ENCODE measurements at regions not wholly inside any gene's neighbourhood (a gene's known extent, or its start where the extent isn't known, plus 50 kb on each side); places are given as distances from the start of the nearest gene placed in this dataset.

- H3K4me3 ChIP-seq = no peak overlapping the region
- DNase-seq = no peak
- no peak overlapping the region for H3K27ac ChIP-seq
Measured at GRCh38 chr2:200184748-200185627, 121.5 kb upstream of the SPATS2L start.

DNA sequence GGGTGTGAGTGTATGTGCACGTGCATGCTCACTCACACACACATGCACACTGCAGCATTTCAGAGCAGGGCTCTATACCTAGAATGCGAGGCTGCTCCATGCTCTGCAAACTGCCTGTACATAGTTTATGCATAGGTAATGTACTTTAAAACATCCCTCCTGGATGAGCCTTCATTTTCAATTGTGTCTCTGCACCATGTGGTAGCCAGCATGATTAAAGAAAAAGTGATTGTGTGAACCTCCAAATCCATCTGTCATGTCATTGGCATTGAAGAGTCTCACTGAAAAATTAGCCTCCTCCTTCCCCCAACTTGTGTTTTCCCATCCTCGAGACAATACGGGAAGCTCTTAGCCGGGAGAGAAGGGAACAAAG, 120.9 kb upstream of the SPATS2L start:
- no peak for TF ChIP-seq CTCF (IDR thresholded peaks at IDR 0.05)
- Histone ChIP-seq H3K27ac (no peak overlapping the region), H3K27me3 (no peaks in the 10 kb centered on the region), H3K9me3 (no peaks in the 10 kb centered on the region), H3K4me1 (no peaks in the 10 kb centered on the region), H3K4me3 (no peak overlapping the region), H3K36me3 (no peaks in the 10 kb centered on the region)
- DNase-seq = no peak
- intact Hi-C loops (cut with DNase I; ENCODE audit: low total_unique reads) = no loop called here

More at GRCh38 chr2:200184748-200185627, 121.5 kb upstream of the SPATS2L start:
- no peaks in the 10 kb centered on the region for H3K36me3 ChIP-seq
- no peaks in the 10 kb centered on the region for H3K4me1 ChIP-seq
- H3K9me3 ChIP-seq = no peaks in the 10 kb centered on the region
- intact Hi-C loops (cut with DNase I; ENCODE audit: low total_unique reads) = no loop called here
- no peak for TF ChIP-seq POLR2A (IDR thresholded peaks at IDR 0.05)
- no peak for TF ChIP-seq CTCF (IDR thresholded peaks at IDR 0.05)
- H3K27me3 ChIP-seq = no peaks in the 10 kb centered on the region

DNA sequence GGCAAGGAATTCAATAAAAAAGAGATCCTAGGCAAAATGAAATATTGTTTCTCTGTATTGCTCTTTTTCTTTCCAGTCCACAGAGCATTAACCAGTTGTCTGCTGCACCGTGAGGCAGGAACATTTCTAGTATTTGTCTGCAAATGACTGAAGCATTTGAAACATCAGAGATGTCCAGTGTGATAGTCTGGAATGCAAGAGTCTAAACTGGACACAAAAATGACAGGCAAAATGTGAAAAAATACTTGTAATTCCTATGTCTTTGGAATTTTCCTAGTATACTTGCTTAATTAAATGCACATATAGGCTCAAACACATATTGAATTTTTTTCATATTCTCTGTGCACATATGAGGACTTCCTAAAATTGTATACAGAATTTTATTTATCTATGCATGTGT, 120.5 kb upstream of the SPATS2L start:
- no peak overlapping the region for H3K27ac ChIP-seq
- intact Hi-C loops (cut with DNase I; ENCODE audit: low total_unique reads) = no loop called here
- H3K4me3 ChIP-seq = no peak overlapping the region
- DNase-seq = no peak
- no peaks in the 10 kb centered on the region for H3K9me3 ChIP-seq
- H3K27me3 ChIP-seq = no peaks in the 10 kb centered on the region
- H3K4me1 ChIP-seq = no peaks in the 10 kb centered on the region
- no peaks in the 10 kb centered on the region for H3K36me3 ChIP-seq
- TF ChIP-seq CTCF (IDR thresholded peaks at IDR 0.05) = no peak
- TF ChIP-seq POLR2A (IDR thresholded peaks at IDR 0.05) = no peak

- Histone ChIP-seq H3K4me3 (no peak overlapping the region), H3K36me3 (no peaks in the 10 kb centered on the region), H3K27me3 (no peaks in the 10 kb centered on the region), H3K27ac (no peak overlapping the region), H3K9me3 (no peaks in the 10 kb centered on the region), H3K4me1 (no peaks in the 10 kb centered on the region)
- intact Hi-C loops (cut with DNase I; ENCODE audit: low total_unique reads) = no loop called here
- no peak for TF ChIP-seq POLR2A (IDR thresholded peaks at IDR 0.05)
- no peak for TF ChIP-seq CTCF (IDR thresholded peaks at IDR 0.05)
- no peak for DNase-seq
Measured at GRCh38 chr2:200188876-200189275, 117.6 kb upstream of the SPATS2L start.

- TF ChIP-seq CTCF (IDR thresholded peaks at IDR 0.05) (no peak), POLR2A (IDR thresholded peaks at IDR 0.05) (no peak)
- no peak overlapping the region for H3K4me3 ChIP-seq
- H3K27ac ChIP-seq = no peak overlapping the region
- H3K9me3 ChIP-seq = no peaks in the 10 kb centered on the region
- no peaks in the 10 kb centered on the region for H3K36me3 ChIP-seq
- intact Hi-C loops (cut with DNase I; ENCODE audit: low total_unique reads) = no loop called here
- DNase-seq = no peak
- H3K4me1 ChIP-seq = no peaks in the 10 kb centered on the region
- H3K27me3 ChIP-seq = no peaks in the 10 kb centered on the region
Measured at GRCh38 chr2:200189964-200190363, 116.5 kb upstream of the SPATS2L start.

All from uterus (tissue), 3 donors.